Right renal cortex interstitium (tissue), 3 donors: ENCODE measurements at regions not wholly inside any gene's neighbourhood (a gene's known extent, or its start where the extent isn't known, plus 50 kb on each side); places are given as distances from the start of the nearest gene placed in this dataset.
"Not testable (repeated sequence)": the region's sequence is repeated elsewhere in the genome, so short reads cannot be mapped to it uniquely, and the experiment has no call there.

Source experiments
- DNase-seq, 3 donors: peaks; one replicate each; pipeline ENCODE4 v3.0.0-alpha.2; 2013; ENCODE audit warnings: low read depth in 3 of 3, low spot score in 2 of 3

DNA sequence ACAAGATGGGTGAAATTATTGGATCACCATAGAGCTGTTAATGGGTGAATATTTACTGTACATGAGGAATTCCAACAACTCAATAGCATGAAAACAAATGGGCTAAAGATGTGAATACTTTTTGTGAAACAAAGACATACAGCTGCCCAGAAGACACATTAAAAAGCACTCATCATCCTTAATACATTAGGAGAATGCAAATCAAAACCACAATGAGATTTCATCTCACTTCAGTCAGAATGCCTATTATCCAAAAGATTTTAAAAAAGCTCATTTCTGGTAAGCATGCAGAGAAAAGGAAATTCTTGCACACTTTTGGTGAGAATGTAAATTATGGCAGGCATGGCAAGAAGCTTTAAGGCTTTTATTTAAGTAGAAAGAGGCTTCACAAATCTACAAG is 770.8 kb upstream of the AMELY start:
- DNase-seq = no peak

DNA sequence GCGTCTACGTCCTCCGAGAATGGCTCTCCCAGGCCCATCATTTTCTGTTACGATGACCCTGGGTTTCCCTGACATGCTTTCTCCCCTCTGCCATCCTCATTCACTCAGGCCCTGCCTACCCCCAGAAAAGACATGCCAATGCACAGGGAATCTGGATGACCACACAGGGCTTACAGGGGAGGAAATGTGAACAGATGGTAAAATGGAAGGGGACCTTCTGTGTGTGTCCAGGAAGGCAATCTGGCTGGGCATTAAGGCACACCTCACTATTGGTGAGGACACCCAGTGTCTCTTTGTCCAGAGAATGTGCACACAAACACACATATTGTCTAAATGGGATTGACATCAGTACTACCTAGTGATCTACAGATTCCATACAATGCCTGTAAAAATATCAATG is 769.9 kb upstream of the AMELY start:
- no peak for DNase-seq

DNA sequence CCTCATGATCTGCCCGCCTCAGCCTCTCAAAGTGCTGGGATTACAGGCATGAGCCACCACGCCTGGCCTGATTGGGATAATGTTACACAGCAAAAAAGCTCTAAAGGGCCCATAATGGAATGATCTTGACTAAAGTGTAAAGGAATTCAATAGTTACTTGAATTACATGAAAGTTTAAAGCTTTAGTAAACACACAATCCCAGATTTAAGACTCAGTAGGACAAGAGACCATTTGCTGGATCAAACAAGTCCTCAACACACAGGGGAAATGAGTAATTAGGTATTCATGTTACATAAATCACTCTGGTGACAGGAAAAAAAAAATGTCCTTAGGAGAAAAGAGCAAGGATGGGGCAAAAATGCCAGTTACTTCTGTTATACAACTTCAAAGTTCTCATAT is 762.9 kb upstream of the AMELY start:
- no peak for DNase-seq

DNA sequence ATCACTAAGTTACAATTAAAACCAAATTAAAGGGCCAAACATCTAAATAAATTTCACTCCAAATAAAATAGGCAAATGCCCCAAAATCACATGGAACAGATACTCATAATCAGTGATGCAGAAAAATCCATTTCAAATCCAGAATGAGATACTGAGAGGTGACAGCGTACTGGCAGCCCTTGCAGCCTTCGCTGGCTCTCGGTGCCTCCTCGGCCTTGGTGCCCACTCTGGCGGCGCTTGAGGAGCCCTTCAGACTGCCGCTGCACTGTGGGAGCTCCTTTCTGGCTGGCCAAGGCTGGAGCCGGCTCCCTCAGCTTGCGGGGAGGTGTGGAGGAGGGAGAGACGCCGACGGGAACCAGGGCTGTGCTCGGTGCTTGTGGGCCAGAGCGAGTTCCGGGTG is 761.2 kb upstream of the AMELY start:
- DNase-seq = no peak

DNA sequence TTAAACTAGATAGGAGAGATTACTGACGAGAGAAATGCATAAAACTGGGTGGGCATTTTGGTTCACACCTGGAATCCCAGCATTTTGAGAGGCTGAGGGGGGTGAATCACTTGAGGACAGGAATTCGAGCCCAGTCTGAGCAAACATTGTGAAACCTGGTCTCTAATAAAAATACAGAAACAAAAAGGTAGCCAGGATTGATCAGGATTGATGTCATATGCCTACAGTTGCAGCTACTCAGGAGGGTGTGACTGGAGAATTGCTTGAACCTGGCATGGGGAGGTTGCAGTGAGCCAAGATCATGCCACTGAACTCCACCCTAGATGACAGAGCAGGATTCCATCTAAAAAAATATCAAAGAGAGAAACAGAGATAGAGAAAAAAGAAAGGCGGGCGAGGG is 751.7 kb upstream of the AMELY start:
- DNase-seq = no peak

DNA sequence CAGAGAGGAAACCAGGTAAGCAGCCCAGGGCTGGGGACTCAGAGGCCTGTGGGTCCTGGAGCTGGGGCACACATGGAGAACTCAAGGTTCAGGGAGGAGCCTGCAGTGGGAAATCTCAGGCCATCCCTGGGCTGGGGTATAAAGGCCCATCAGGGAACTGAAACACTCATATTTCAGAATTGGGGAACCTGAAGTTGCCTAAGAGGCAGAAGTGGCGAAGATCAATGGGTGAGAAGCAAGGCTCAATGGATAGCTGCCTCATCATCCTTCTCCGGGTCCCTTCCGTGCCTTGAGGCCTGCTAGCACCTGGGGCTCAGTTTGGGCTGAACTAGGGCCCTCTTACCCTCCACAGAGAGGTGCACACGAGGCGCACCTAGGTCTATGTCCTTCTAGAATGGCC is 747.5 kb upstream of the AMELY start:
- no peak for DNase-seq

DNA sequence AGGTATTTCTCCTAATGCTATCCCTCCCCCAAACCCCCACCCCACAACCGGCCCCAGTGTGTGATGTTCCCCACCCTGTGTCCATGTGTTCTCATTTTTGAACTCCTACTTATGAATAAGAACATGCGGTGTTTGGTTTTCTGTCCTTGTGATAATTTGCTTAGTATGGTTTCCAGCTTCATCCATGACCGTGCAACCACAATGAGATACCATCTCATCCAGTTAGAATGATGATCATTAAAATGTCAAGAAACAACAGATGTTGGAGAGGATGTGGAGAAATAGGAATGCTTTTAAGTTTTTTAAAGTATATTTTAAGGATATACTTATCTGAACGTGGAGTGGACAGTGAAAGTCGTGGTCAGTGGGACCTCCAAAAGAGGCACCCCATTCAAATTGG is 745.0 kb upstream of the AMELY start:
- DNase-seq = no peak

DNA sequence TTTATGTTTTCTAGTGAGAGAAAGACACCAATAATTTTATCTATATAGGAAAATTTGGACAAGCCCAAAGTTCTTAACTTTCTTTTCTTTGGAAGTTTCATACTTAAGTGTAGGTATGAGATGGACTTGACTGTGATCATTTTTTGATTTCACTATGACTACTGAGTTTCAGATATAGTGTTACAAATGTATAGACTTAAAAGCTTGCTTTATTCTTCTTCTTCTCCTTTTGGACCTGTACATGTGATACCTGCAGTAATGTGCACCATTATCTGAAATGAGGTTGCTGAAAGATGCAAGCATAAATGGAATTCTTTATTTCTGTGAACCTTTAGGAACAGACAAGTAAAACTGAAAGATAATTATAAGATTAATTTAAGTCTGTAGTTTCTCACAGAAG is 743.4 kb upstream of the AMELY start:
- DNase-seq = no peak

DNA sequence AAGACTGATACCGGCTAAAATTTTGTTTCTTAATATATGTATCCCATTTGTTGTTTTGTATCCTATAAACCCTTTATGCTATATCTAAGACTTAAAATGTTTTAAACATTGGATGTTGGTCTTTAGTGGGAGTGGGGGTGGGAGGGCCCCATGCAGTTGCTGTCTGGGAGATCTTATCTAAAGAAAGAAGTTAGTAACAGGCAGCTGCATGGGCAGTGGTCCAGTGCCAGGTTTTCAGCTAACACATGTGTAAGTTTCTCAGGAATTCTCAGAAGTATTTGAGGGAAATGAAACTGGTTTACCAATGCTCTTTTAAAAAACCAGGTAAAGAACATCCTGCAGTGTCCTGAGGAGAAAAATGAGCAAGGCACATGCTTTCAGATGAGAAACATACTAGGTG is 738.3 kb upstream of the AMELY start:
- not testable (repeated sequence) for DNase-seq
